GM18858 (cell line): ENCODE measurements at regions not wholly inside any gene's neighbourhood (a gene's known extent, or its start where the extent isn't known, plus 50 kb on each side); places are given as distances from the start of the nearest gene placed in this dataset.

Experiments used
- ATAC-seq: cut with Tn5 transposase; IDR thresholded peaks from one replicate; pipeline ENCODE4 v1.9.1; 2021; ENCODE audit not compliant: unreplicated experiment

DNA sequence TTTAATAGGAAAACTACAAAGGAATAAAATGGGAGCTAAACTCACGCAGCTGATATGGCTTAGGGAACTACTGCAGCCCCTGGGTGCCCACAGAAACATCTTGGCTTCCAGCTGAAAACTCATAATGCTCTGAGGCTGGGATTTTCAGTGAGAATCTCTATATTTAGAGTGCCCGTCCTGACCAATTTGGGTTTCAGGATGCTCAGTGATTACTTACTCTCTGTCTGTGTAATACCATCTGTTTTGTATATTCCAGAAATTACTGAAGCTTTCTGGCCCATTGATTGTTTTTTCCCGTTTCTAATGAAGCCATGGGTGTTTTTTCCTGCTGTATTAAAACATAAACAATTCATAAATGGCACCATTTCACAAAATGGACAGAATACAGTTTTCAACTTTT, 50.6 kb upstream of the ZNF385D start:
- no peak for ATAC-seq

DNA sequence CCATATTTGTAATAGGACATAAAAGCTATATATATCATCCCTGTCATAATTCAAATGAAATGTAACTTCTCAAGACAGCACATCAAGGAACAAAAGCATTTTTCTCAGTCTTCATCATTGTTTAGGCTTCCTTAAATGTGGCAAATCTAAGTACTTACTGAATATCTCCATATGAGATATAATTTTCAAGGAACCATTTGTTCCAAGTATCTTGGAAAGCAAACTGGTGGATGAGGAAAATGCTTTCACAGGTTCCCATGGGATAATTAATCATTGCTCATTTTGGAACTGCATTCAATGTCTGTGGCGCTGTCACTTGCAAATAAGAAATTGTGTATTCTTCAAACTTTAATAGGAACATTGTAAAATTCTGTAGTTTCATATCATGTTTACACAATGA, 52.6 kb upstream of the ZNF385D start:
- no peak for ATAC-seq

- ATAC-seq = no peak
Measured at GRCh38 chr3:21804330-21804729, 53.3 kb upstream of the ZNF385D start.

- no peak for ATAC-seq
Measured at GRCh38 chr3:21806733-21807132, 55.7 kb upstream of the ZNF385D start.

DNA sequence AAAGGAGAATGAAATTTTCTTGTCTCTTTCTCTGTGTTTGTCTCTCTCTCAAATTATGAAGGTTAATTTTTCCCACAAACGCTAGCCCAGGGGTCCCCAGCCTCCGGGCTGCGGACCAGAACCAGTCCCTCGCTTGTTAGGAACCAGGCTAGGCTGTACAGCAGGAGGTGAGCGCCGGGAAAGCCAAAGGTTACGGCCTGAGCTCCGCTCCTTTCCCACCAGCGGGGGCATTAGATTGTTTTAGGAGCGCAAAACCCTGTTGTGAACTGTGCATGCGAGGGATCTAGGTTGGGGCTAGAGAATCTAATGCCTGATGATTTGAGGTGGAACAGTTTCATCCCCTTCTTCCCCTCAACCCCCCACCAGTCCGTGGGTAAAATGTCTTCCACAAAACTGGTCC, 74.7 kb upstream of the ZNF385D start:
- ATAC-seq = no peak

GRCh38 chr3:21826416-21826815, 75.4 kb upstream of the ZNF385D start:
- no peak for ATAC-seq

DNA sequence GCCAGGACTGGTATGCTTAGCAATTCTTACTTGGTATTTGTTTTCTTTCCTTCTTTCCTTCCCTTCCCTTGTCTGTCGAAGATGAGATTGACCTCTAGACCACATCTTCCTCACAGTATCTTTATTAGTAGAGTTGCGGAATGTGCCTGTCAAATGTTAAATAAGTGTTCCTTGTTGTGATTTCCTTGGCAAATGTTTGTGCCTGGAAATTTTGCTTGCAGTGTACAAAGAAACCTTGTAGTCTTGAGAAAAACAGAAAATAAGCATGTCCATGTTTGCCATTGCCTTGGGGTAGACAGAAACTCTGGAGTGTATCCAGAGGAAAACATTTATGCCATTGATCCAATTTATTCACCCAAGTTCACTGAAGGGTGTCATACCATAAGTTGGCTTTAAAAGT, 79.5 kb upstream of the ZNF385D start:
- ATAC-seq = no peak

DNA sequence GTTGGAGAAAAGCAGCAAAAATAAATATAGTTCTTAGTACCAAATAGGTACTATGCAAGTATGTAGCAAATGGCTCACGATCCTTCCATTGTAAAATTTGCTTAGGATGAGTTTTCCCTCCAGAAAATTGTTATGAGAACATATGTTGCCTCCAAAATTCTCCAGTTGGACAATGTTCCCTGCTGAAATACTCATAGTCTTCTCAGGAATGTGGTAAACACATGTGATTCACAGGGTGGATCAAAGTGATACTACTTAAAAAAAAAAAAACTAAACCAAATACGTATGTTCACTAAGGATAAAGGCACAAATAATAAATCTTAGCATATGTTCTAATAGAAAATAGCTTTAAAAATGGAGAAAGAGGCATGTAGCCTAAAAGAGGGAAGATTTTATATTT, 84.3 kb upstream of the ZNF385D start:
- no peak for ATAC-seq

DNA sequence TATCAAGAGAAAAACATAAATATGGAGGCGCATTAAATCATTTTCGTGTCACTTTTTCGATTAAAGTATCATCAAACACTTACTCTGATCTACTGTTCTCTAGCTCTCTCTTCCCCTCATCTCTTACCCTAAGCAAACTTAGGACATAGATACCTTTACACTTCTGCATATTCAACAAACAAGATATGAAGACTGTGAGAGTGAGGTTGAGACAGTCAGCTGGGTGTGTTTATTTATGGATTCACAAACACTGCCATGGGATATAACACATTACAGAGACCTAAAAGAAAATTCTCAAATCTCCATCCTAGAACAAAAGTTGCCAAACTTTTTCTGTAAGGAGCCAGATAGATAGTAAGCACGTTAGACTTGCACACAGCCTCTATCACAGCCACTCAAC, 85.2 kb upstream of the ZNF385D start:
- no peak for ATAC-seq

DNA sequence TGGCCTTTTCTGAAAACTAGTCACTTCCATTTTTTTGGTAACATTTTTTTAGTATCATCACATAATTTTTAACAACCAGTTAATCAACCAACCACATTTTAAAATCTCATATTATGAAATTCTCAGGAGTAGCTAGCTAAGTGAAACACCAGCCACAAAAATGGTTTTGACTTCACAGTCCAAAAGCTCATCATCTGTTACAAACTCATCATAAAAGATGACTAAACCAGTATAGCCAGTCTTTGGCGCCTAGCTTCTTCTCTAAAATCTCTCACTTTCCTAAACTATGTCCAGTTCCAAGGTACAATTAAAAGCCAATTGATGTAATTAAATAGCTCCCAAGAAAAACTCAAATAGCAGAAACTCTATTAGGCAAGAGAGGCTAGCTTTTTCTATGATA, 88.2 kb upstream of the ZNF385D start:
- no peak for ATAC-seq

DNA sequence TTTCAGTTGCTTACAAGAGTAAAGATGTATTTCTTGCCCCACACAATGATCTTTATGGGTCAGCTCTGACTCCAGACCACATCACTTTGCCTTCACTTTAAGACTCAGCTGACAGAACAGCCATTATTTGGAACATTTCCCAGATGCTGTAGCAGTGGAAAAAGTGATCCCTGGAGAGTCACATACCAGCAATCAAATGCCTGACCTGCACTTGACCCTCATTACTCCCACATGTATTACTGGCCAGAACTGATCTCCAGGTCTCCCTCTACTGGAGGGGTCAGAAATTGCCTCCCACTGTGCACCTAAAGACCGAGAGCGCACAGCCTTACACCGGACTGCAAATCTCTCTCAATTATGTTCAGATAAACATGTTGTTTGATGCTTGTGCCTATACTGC, 88.6 kb upstream of the ZNF385D start:
- no peak for ATAC-seq

- no peak for ATAC-seq
Measured at GRCh38 chr3:21847005-21847404, 96.0 kb upstream of the ZNF385D start.

- no peak for ATAC-seq
Measured at GRCh38 chr3:21859124-21860081, 108.4 kb upstream of the ZNF385D start.

- ATAC-seq = no peak
Measured at GRCh38 chr3:21860082-21860475, 109.1 kb upstream of the ZNF385D start.

DNA sequence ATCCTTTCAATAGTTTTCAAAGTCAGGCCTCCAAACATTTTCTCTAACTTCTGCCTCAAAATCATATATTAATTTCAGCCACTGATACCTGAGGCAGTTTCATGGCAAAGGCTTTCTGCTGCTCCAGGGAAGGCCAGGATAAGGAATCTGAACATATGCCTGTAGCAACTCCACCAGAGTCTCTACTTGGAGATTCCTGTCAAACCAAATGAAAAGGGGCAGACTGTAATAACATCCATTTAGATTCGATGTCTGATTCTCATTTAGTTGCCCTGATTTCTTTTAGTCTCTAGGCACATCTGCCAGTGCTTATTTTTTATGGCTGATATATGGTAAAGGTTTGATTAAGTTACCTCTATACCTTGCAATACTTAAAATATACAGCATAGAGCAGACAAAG, 109.6 kb upstream of the ZNF385D start:
- no peak for ATAC-seq

DNA sequence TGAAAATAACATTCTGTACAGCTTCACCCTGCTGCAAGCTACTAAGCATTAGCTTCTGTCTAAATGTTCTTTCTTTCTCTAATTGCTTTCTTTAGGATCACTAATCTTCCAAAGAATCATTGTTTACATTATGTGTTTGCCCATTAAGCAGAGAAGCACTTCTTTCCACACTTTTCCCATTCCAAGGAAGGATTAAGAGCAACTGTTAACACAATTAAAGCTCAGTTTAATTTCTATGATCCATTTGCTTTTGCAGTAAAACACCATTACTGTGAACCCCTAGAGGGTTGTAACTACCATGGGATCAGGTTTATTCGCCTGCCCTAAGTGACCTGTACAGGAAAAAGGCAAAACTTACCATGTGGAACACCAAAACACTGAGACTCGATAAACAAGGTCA, 125.8 kb upstream of the ZNF385D start:
- ATAC-seq = no peak

- ATAC-seq = no peak
Measured at GRCh38 chr3:21877214-21877754, 126.3 kb upstream of the ZNF385D start.

GRCh38 chr3:21879184-21879886, 128.3 kb upstream of the ZNF385D start:
- no peak for ATAC-seq

GRCh38 chr3:21888656-21889055, 137.6 kb upstream of the ZNF385D start:
- no peak for ATAC-seq

DNA sequence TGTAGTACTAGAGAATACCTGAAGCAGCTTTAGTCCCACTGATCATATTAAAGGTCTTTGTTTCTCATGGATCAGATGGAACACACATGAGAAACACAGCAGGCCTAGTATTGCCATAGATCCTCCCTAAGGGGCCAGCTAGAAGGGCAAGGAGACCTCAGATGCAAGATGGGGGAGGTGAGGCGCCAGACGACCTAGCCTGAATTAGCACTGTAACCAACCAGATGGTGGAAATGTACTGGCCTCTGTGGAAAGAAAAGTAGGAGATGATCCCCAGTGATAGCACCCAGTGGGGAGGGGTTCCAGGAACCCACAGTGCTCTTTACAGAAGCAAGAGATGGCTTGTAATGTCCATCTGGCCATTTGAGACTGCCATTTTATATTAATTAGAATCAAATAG, 138.2 kb upstream of the ZNF385D start:
- ATAC-seq = no peak

DNA sequence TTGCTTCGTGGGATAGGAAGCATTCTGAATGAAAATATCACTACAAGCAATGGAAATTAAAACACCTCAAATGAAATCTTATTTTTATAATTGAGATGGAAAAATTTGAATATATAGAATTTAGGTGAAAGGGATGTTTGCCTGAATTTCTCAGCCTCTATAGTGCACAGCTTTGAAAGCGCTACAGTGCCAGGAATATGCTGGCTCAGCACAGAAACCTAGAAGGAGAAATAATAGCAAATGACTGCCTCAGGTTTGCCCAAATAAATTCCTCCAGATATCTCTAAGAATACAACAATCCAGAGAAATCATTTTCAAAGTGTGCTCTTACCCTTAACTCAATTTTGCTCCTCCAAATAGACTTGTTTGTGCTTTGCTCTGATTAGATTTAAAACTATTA, 141.1 kb upstream of the ZNF385D start:
- ATAC-seq = no peak

DNA sequence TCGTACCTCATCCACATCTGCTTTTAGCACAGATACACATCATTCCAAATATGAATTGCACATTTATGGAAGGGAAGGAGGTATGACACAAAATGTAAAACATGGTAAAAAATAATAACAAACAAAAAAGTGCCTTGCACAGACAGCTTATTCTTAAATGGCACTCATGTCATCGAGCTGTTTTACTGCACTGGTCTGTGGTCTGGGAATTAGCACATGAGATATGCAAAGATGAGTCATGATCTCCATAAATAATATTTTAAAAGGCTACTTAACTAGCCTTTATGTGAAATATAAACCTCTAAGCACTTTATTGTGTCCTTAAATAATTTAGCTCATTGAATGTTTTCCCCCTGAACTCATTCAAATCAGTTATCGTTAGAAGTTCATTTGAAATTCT, 142.2 kb upstream of the ZNF385D start:
- ATAC-seq = no peak
